Right lobe of liver (tissue), 6 donors: ENCODE measurements at regions not wholly inside any gene's neighbourhood (a gene's known extent, or its start where the extent isn't known, plus 50 kb on each side); places are given as distances from the start of the nearest gene placed in this dataset.

ENCODE experiments used
- ATAC-seq, 4 donors: fragments of 200-7000 bp; cut with Tn5 transposase; one replicate each; pipeline ENCODE4 v1.9.1; 2020; ENCODE audit warnings: mild to moderate bottlenecking in 4 of 4, moderate library complexity in 4 of 4
- DNase-seq, 3 donors: peaks; one replicate each; pipeline ENCODE4 v3.0.0-alpha.2; 2020
- H3K27ac ChIP-seq, 3 donors: fragments of 200-600 bp; one replicate each; pipeline ENCODE4 v1.8.0; 2022
- H3K27me3 ChIP-seq, 2 donors: fragments of 200-600 bp; one replicate each; pipeline ENCODE4 v1.8.0; 2022
- H3K36me3 ChIP-seq, 4 donors: fragments of 200-600 bp; sonication (generic) in 1 of 4; one replicate each; pipeline versions ENCODE4 v1.5.1 to v1.8.0; 2017 to 2022; ENCODE audit warnings: control low read depth in 1 of 4
- H3K4me1 ChIP-seq, 4 donors: fragments of 200-600 bp; sonication (generic) in 1 of 4; one replicate each; pipeline versions ENCODE4 v1.5.1 to v1.8.0; 2017 to 2022; ENCODE audit warnings: control low read depth in 1 of 4
- H3K4me3 ChIP-seq, 3 donors: fragments of 200-600 bp; one replicate each; pipeline ENCODE4 v1.8.0; 2022
- H3K9me3 ChIP-seq, 4 donors: fragments of 200-600 bp; sonication (generic) in 1 of 4; one replicate each; pipeline versions ENCODE4 v1.5.1 to v1.8.0; 2017 to 2022; ENCODE audit warnings: control low read depth in 1 of 4
- CTCF ChIP-seq, 4 donors: fragments of 200-600 bp in 3 of 4; fragments of 450-650 bp in 1 of 4; IDR thresholded peaks; one replicate each; pipeline versions ENCODE4 v1.5.1 to v1.8.0; 2016 to 2022; ENCODE audit warnings: antibody characterized with exemption in 4 of 4, mild to moderate bottlenecking in 2 of 4
- POLR2A ChIP-seq: fragments of 450-650 bp; IDR thresholded peaks from one replicate; pipeline ENCODE4 v1.6.1; 2017; ENCODE audit warnings: antibody characterized with exemption, mild to moderate bottlenecking
- WGBS: methylation state at CpG from one replicate; pipeline ENCODE4 v1.1.6; 2018; ENCODE audit warnings: low coverage, low lambda C conversion rate; ENCODE audit not compliant: insufficient coverage; ENCODE audit errors: missing lambda C conversion rate; 5-methylcytosine and 5-hydroxymethylcytosine counted together
- intact Hi-C, 2 donors: fragments of 100-400 bp; cut with DNase I; formaldehyde crosslinking; loops; one replicate each; pipeline versions ENCODE4 v1.11.2 to v1.14.1; 2022
- donor health status: DM: no; HTN: yes; CAD: no.
- donor health status: DM: no; HTN: no; CAD: no.
- donor health status: DM: no; HTN: no; CAD: no.
- donor health status: DM: no; HTN: yes; CAD: no.
- donor health status: DM: no; HTN: yes; CAD: no.

DNA sequence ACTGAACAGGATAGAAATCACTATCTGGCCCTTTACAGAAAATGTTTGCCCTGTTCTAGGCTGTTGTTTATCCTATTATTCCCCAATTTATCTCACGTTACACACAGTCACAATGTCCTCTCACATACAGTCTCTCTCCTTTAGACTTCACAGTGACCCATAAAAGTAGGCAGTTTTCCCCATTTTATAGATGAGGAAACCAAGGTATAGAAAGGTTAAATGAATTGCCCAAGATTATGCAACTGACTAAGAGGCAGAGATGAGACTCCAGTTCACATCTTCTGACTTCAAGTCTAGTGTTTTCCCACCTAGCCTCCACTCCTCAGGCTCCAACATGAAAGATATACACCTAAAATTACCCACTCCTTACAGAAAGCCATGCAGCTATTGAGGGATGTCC is 99.3 kb upstream of the PLCL2 start:
- Histone ChIP-seq H3K4me3 (no peak overlapping the region), H3K36me3 (no peaks in the 10 kb centered on the region), H3K27ac (no peak overlapping the region), H3K27me3 (no peaks in the 10 kb centered on the region), H3K4me1 (no peaks in the 10 kb centered on the region), H3K9me3 (no peaks in the 10 kb centered on the region)
- intact Hi-C loops: no loop called here
- 20% methylated on average over 1 of the region's 1 CpG for WGBS
- no peak for TF ChIP-seq CTCF (IDR thresholded peaks at IDR 0.05)
- TF ChIP-seq POLR2A: no peak
- DNase-seq (no peak), ATAC-seq (no peak)

DNA sequence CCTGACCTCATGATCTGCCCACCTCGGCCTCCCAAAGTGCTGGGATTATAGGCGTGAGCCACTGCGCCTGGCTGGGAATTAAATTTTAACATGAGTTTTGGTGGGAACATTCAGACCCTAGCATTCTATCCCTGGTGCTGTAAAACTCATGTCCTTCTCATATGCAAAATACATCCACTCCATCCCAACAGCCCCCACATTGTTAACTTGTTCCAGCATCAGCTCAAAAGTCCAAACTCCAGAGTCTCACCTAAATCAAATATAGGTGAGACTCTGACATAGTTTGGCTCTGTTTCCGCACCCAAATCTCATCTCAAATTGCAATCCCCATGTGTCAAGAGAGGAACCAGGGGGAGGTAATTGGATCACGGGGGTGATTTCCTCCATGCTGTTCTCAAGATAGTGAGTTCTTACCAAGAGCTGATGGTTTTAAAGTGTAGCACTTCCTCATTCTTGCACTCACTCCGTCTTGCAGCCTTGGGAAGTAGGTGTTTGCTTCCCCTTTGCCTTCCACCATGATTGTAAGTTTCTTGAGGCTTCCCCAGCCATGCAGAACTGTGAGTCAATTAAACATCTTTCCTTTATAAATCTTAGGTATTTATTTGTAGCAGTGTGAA is 96.2 kb upstream of the PLCL2 start:
- TF ChIP-seq POLR2A (no peak), CTCF (IDR thresholded peaks at IDR 0.05) (no peak)
- Histone ChIP-seq H3K4me1 (no peaks in the 10 kb centered on the region), H3K27me3 (no peaks in the 10 kb centered on the region), H3K4me3 (no peak overlapping the region), H3K36me3 (no peaks in the 10 kb centered on the region), H3K27ac (no peak overlapping the region), H3K9me3 (no peaks in the 10 kb centered on the region)
- intact Hi-C loops: no loop called here
- DNase-seq: no peak
- peak in 2 of 4 donors; percentile 41 to 42 for ATAC-seq
- 74% methylated on average over 5 of the region's 6 CpGs for WGBS

- H3K27ac ChIP-seq: no peak overlapping the region
- no peaks in the 10 kb centered on the region for H3K4me1 ChIP-seq
- no peaks in the 10 kb centered on the region for H3K36me3 ChIP-seq
- DNase-seq: no peak
- TF ChIP-seq CTCF (IDR thresholded peaks at IDR 0.05): no peak
- no peak for TF ChIP-seq POLR2A
- ATAC-seq: peak in 3 of 4 donors; percentile 38 to 51 (median 41)
- intact Hi-C loops: no loop called here
- WGBS: 86% methylated on average over 2 of the region's 3 CpGs
- no peak overlapping the region for H3K4me3 ChIP-seq
- no peaks in the 10 kb centered on the region for H3K27me3 ChIP-seq
- H3K9me3 ChIP-seq: no peaks in the 10 kb centered on the region
Measured at GRCh38 chr3:16789344-16790120, 95.2 kb upstream of the PLCL2 start.

DNA sequence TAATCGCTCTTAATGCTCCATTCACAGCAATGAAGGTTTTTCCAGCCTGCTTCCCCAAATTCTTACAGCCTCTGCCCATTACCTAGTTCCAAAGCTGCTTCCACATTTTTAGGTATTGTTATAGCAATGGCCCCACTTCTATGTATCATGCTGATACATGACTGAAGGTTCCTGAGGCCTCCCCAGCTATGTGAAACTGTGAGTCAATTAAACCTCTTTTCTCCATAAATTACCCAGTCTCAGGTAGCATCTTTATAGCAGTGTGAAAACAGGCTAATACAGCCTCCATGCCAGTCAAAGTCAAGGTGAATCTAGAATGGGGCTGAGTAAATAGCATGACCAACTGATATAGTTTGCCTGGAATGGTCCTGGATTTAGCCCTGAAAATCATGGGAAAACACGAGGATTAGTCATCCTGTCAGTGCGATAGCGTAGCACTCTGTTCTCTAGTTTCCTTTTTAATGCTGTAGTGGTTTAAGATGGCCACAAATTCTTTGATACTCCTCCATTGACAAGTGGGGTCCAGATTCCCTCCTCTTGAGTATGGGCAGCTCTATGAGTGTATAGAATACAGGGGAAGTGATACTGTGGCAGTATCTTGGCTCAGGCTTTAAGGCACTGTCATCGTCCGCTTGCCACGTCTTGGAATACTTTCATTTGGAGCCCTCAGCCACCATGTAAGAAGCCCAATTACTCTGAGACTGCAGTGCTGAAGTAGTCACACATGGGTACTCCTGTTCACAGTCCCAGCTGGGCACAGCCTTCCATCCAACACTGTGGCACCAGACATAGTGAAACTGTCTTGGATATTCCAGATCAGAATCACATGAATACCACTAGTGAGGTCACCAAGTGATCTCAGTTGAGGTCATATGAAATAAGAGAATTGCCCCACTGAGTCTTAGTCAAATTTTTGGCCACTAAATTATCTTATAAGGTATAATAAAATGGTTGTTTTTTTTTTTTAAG is 94.0 kb upstream of the PLCL2 start:
- DNase-seq (no peak), ATAC-seq (no peak)
- no peaks in the 10 kb centered on the region for H3K27me3 ChIP-seq
- H3K4me1 ChIP-seq: no peaks in the 10 kb centered on the region
- no peaks in the 10 kb centered on the region for H3K9me3 ChIP-seq
- intact Hi-C loops: no loop called here
- 87% methylated on average over 4 of the region's 7 CpGs for WGBS
- no peak overlapping the region for H3K27ac ChIP-seq
- TF ChIP-seq POLR2A (no peak), CTCF (IDR thresholded peaks at IDR 0.05) (no peak)
- H3K36me3 ChIP-seq: no peaks in the 10 kb centered on the region
- no peak overlapping the region for H3K4me3 ChIP-seq
